HEK293 (cell line): ENCODE measurements at regions not wholly inside any gene's neighbourhood (a gene's known extent, or its start where the extent isn't known, plus 50 kb on each side); places are given as distances from the start of the nearest gene placed in this dataset.

ENCODE experiments used
- CTCF ChIA-PET: fragments of 350-600 bp; formaldehyde crosslinking; extraction: SDS; loops from one replicate; lab custom pipeline; 2021; ENCODE audit warnings: antibody characterized with exemption; lab: Yijun Ruan, JAX
- POLR2A ChIA-PET: fragments of 300-600 bp; formaldehyde crosslinking; extraction: SDS; loops from one replicate; lab custom pipeline; 2020; ENCODE audit warnings: antibody characterized with exemption, inconsistent platforms; lab: Yijun Ruan, JAX
- H3K27ac ChIP-seq: fragments of 200-500 bp; sonication (Bioruptor generic); 2 replicates; pipeline ENCODE4 v1.5.1; 2014; ENCODE audit warnings: low read depth, low read length, control low read depth, inconsistent platforms; ENCODE audit errors: extremely low read depth
- H3K36me3 ChIP-seq, 2 experiments: fragments of 200-500 bp in 1 of 2; sonication (Bioruptor generic) in 1 of 2; 1 replicate in 1 of 2; 2 replicates in 1 of 2; pipeline ENCODE4 v1.5.1; 2014 to 2017; ENCODE audit warnings: inconsistent platforms in 2 of 2, low read length in 2 of 2; ENCODE audit not compliant: control insufficient read depth in 2 of 2, insufficient read depth in 1 of 2
- H3K4me1 ChIP-seq: fragments of 200-500 bp; sonication (Bioruptor generic); 2 replicates; pipeline ENCODE4 v1.5.1; 2014; ENCODE audit warnings: mild to moderate bottlenecking, low read length, inconsistent platforms; ENCODE audit not compliant: control insufficient read depth, insufficient read depth
- H3K4me3 ChIP-seq: 2 replicates; pipeline ENCODE4 v1.5.1; 2011; ENCODE audit warnings: low read depth, mild to moderate bottlenecking, control low read depth, low read length, moderate library complexity
- H3K9me3 ChIP-seq: fragments of 200-500 bp; sonication (Bioruptor generic); 2 replicates; pipeline ENCODE4 v1.5.1; 2014; ENCODE audit warnings: low read depth, low read length, inconsistent platforms; ENCODE audit not compliant: control insufficient read depth, insufficient read depth
- FEZF1 ChIP-seq: fragments of 450-650 bp; formaldehyde crosslinking; IDR thresholded peaks from 2 replicates; pipeline ENCODE4 v1.5.1; 2016; ENCODE audit warnings: missing biosample characterization, missing genetic modification characterization
- KLF1 ChIP-seq: fragments of 450-650 bp; formaldehyde crosslinking; IDR thresholded peaks from 2 replicates; pipeline ENCODE4 v1.5.1; 2016; ENCODE audit warnings: missing biosample characterization, missing genetic modification characterization
- KLF9 ChIP-seq: fragments of 450-650 bp; formaldehyde crosslinking; IDR thresholded peaks from 2 replicates; pipeline ENCODE4 v1.5.1; 2016; ENCODE audit warnings: missing biosample characterization, missing genetic modification characterization, low read depth
- TCF7L2 ChIP-seq: IDR thresholded peaks from 2 replicates; pipeline ENCODE4 v1.6.1; 2011; ENCODE audit warnings: low read depth, mild to moderate bottlenecking, inconsistent platforms, low read length, moderate library complexity, borderline replicate concordance
- ZBTB1 ChIP-seq: fragments of 450-650 bp; formaldehyde crosslinking; IDR thresholded peaks from 2 replicates; pipeline ENCODE4 v1.5.1; 2016; ENCODE audit warnings: missing biosample characterization, missing genetic modification characterization
- ZNF121 ChIP-seq: fragments of 450-650 bp; formaldehyde crosslinking; IDR thresholded peaks from 2 replicates; pipeline ENCODE4 v1.5.1; 2016; ENCODE audit warnings: missing biosample characterization, missing genetic modification characterization
- ZNF155 ChIP-seq: fragments of 450-650 bp; formaldehyde crosslinking; IDR thresholded peaks from 2 replicates; pipeline ENCODE4 v1.5.1; 2016; ENCODE audit warnings: missing biosample characterization, missing genetic modification characterization
- ZNF175 ChIP-seq: fragments of 450-650 bp; formaldehyde crosslinking; IDR thresholded peaks from 2 replicates; pipeline ENCODE4 v1.5.1; 2016; ENCODE audit warnings: missing biosample characterization, missing genetic modification characterization
- ZNF202 ChIP-seq: fragments of 450-650 bp; formaldehyde crosslinking; IDR thresholded peaks from 2 replicates; pipeline ENCODE4 v1.5.1; 2016; ENCODE audit warnings: missing biosample characterization, missing genetic modification characterization, borderline replicate concordance
- ZNF366 ChIP-seq: fragments of 450-650 bp; formaldehyde crosslinking; conservative IDR thresholded peaks from 2 replicates; pipeline ENCODE4 v1.5.1; 2016; ENCODE audit warnings: missing biosample characterization, missing genetic modification characterization
- ZNF391 ChIP-seq: fragments of 450-650 bp; formaldehyde crosslinking; IDR thresholded peaks from 2 replicates; pipeline ENCODE4 v1.5.1; 2016; ENCODE audit warnings: low read depth, missing biosample characterization, missing genetic modification characterization, borderline replicate concordance
- ZNF558 ChIP-seq: fragments of 450-650 bp; formaldehyde crosslinking; IDR thresholded peaks from 2 replicates; pipeline ENCODE4 v1.5.1; 2016; ENCODE audit warnings: missing biosample characterization, missing genetic modification characterization
- ZNF621 ChIP-seq: fragments of 450-650 bp; formaldehyde crosslinking; IDR thresholded peaks from 2 replicates; pipeline ENCODE4 v1.5.1; 2017; ENCODE audit warnings: missing biosample characterization, missing genetic modification characterization
- ZNF747 ChIP-seq: fragments of 450-650 bp; formaldehyde crosslinking; IDR thresholded peaks from 2 replicates; pipeline ENCODE4 v1.5.1; 2016; ENCODE audit warnings: missing biosample characterization, missing genetic modification characterization
- ZNF776 ChIP-seq: fragments of 450-650 bp; formaldehyde crosslinking; IDR thresholded peaks from 2 replicates; pipeline ENCODE4 v1.5.0; 2017; ENCODE audit warnings: missing biosample characterization, missing genetic modification characterization, borderline replicate concordance
- TF ChIP-seq, protein P1 (sequence below): fragments of 450-650 bp; formaldehyde crosslinking; IDR thresholded peaks from 2 replicates; pipeline ENCODE4 v1.5.1; 2016; ENCODE audit warnings: missing biosample characterization, missing genetic modification characterization
- TF ChIP-seq, protein P2 (sequence below): fragments of 450-650 bp; formaldehyde crosslinking; IDR thresholded peaks from 2 replicates; pipeline ENCODE4 v1.5.1; 2016; ENCODE audit warnings: missing biosample characterization, missing genetic modification characterization, borderline replicate concordance
- TF ChIP-seq, protein P3 (sequence below): fragments of 450-650 bp; formaldehyde crosslinking; IDR thresholded peaks from 2 replicates; pipeline ENCODE4 v1.5.1; 2017; ENCODE audit warnings: missing biosample characterization, missing genetic modification characterization
- TF ChIP-seq, protein P4 (sequence below): fragments of 450-650 bp; formaldehyde crosslinking; IDR thresholded peaks from 2 replicates; pipeline ENCODE4 v1.5.1; 2016; ENCODE audit warnings: missing biosample characterization, missing genetic modification characterization
- TF ChIP-seq, protein P5 (sequence below): fragments of 450-650 bp; formaldehyde crosslinking; IDR thresholded peaks from 2 replicates; pipeline ENCODE4 v1.5.1; 2017; ENCODE audit warnings: missing biosample characterization, missing genetic modification characterization

DNA sequence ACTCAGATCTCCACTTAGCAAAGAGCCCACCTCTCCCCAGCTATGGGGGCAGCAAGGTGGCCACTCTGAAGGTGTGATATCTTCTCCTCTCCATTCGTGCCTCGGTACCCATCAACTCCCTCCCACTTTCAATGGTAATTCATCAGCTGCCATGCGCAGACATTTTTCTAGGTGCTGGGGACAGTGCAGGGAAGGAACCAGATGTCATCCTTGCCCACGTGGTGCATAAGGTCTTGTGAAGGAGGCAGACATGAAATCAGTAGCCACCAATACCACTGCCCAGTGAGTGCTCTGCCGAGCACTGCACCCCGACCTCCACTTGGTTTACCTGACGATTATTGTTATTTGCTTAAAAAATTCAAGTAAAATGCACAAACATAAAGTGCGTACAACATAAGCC lies 76.3 kb upstream of the CSF3R start:
- ChIA-PET POLR2A (no interaction called here), CTCF (interaction anchor here (1.0 to 6.9 kb wide), 4 partner anchors 9 to 928 kb away, joined by 5 to 33 read pairs (median 12); no protein-coding TSS in a partner anchor)
- H3K36me3 ChIP-seq, result no peaks in the 10 kb centered on the region
- H3K27ac ChIP-seq, result no peak overlapping the region
- TF ChIP-seq ZNF155, result no peak
- TF ChIP-seq ZNF621 (tag by site-specific recombination), result no peak
- TF ChIP-seq ZNF558, result no peak
- no peak for TF ChIP-seq ZNF391 (tag by site-specific recombination)
- H3K9me3 ChIP-seq, result no peaks in the 10 kb centered on the region
- no peak overlapping the region for H3K4me3 ChIP-seq
- no peaks in the 10 kb centered on the region for H3K4me1 ChIP-seq

DNA sequence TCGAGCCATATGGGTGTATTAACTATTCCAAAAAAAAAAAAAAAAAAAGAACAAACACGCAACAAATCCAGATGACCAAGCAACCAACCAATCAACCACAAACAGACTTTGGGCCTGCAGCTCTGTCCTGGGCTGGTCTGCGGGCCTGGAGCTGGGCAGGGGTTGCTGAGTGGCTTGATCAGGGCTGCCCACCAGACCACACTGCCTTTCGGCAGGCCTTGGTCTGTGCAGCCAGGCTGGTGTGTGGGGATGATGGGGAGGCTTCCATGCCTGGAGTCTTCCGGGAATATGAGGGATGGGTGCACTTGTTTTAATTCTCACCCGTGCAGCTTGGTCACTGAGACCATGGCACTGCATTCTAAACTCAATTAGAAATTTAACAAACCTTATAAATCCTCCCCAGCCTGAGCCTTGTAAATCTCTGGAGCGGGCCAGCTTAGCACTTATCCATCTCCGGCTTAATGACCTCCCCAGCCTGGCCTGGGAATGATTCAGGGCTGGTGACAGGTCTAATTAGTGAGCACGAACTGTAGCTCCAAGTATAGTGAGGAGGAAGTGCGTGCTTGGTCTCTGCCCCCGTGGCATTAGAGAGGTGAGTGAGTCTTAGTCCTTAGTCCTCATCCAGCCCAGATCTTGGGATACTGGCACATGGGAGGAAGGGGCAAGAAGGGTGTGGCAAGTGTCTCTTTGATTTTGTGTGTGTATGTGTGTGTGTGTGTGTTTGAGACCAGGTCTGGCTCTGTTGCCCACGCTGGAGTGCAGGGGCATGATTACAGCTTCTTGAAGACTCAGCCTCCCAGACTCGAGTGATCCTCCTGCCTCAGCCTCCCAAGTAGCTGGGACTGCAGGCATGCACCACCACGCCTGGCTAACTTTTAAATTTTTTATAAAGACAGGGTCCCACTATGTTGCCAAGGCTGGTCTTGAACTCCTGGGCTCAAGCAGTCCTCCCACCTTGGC lies 74.6 kb upstream of the CSF3R start:
- Histone ChIP-seq H3K4me1 (no peaks in the 10 kb centered on the region), H3K27ac (no peak overlapping the region), H3K36me3 (no peaks in the 10 kb centered on the region), H3K4me3 (no peak overlapping the region), H3K9me3 (no peaks in the 10 kb centered on the region)
- ChIA-PET CTCF (interaction anchor here (0.6 to 6.9 kb wide), 5 partner anchors 8 to 246 kb away, joined by 3 to 33 read pairs (median 5); no protein-coding TSS in a partner anchor), POLR2A (interaction anchor here (0.5 kb wide), 1 partner anchor 15 kb away, joined by 3 read pairs; no protein-coding TSS in a partner anchor)
- TF ChIP-seq, protein P1, sequence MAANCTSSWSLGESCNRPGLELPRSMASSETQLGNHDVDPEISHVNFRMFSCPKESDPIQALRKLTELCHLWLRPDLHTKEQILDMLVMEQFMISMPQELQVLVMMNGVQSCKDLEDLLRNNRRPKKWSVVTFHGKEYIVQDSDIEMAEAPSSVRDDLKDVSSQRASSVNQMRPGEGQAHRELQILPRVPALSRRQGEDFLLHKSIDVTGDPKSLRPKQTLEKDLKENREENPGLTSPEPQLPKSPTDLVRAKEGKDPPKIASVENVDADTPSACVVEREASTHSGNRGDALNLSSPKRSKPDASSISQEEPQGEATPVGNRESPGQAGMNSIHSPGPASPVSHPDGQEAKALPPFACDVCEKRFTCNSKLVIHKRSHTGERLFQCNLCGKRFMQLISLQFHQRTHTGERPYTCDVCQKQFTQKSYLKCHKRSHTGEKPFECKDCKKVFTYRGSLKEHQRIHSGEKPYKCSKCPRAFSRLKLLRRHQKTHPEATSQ (tag by site-specific recombination), result no peak
- TF ChIP-seq KLF9 (tag by site-specific recombination) (no peak), ZNF175 (tag by site-specific recombination) (no peak), TCF7L2 (no peak), ZNF747 (tag by site-specific recombination) (no peak), ZNF202 (tag by site-specific recombination) (no peak), KLF1 (tag by site-specific recombination) (no peak), ZNF366 (tag by site-specific recombination) (no peak)
- TF ChIP-seq, protein P2, sequence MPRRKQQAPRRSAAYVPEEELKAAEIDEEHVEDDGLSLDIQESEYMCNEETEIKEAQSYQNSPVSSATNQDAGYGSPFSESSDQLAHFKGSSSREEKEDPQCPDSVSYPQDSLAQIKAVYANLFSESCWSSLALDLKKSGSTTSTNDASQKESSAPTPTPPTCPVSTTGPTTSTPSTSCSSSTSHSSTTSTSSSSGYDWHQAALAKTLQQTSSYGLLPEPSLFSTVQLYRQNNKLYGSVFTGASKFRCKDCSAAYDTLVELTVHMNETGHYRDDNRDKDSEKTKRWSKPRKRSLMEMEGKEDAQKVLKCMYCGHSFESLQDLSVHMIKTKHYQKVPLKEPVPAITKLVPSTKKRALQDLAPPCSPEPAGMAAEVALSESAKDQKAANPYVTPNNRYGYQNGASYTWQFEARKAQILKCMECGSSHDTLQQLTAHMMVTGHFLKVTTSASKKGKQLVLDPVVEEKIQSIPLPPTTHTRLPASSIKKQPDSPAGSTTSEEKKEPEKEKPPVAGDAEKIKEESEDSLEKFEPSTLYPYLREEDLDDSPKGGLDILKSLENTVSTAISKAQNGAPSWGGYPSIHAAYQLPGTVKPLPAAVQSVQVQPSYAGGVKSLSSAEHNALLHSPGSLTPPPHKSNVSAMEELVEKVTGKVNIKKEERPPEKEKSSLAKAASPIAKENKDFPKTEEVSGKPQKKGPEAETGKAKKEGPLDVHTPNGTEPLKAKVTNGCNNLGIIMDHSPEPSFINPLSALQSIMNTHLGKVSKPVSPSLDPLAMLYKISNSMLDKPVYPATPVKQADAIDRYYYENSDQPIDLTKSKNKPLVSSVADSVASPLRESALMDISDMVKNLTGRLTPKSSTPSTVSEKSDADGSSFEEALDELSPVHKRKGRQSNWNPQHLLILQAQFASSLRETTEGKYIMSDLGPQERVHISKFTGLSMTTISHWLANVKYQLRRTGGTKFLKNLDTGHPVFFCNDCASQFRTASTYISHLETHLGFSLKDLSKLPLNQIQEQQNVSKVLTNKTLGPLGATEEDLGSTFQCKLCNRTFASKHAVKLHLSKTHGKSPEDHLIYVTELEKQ (tag by site-specific recombination), result no peak

DNA sequence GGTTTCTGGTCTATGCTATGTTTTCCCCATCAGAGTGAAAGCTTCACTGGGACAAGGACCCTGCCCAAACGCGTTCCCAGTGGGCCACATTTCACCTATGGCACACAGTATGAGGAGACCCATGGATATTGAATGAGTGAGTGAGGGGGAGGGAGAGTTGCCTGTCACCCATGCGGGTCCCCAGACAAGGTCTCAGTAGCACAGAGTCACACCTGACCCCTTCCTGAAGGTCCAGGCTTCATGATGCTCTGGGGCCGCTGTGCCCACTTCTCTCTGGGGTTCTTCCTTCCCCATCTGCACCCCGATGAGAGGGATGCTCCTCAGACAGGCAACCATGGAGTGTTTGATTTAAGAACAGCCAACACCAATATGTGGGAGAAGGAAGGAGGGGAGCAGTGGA lies 72.3 kb upstream of the CSF3R start:
- POLR2A ChIA-PET, result interaction anchor here (0.6 kb wide), 1 partner anchor 66 kb away, joined by 5 read pairs; no protein-coding TSS in a partner anchor
- Histone ChIP-seq H3K4me1 (no peaks in the 10 kb centered on the region), H3K4me3 (no peak overlapping the region), H3K36me3 (no peaks in the 10 kb centered on the region), H3K27ac (no peak overlapping the region), H3K9me3 (no peaks in the 10 kb centered on the region)
- CTCF ChIA-PET, result interaction anchor here (0.6 to 5.1 kb wide), 9 partner anchors 10 to 903 kb away, joined by 3 to 18 read pairs (median 4); no protein-coding TSS in a partner anchor
- TF ChIP-seq FEZF1 (no peak), ZNF776 (tag by site-specific recombination) (no peak), ZBTB1 (tag by site-specific recombination) (no peak), ZNF121 (tag by site-specific recombination) (no peak)
- TF ChIP-seq, protein P3, sequence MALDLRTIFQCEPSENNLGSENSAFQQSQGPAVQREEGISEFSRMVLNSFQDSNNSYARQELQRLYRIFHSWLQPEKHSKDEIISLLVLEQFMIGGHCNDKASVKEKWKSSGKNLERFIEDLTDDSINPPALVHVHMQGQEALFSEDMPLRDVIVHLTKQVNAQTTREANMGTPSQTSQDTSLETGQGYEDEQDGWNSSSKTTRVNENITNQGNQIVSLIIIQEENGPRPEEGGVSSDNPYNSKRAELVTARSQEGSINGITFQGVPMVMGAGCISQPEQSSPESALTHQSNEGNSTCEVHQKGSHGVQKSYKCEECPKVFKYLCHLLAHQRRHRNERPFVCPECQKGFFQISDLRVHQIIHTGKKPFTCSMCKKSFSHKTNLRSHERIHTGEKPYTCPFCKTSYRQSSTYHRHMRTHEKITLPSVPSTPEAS (tag by site-specific recombination), result no peak
- TF ChIP-seq, protein P4, sequence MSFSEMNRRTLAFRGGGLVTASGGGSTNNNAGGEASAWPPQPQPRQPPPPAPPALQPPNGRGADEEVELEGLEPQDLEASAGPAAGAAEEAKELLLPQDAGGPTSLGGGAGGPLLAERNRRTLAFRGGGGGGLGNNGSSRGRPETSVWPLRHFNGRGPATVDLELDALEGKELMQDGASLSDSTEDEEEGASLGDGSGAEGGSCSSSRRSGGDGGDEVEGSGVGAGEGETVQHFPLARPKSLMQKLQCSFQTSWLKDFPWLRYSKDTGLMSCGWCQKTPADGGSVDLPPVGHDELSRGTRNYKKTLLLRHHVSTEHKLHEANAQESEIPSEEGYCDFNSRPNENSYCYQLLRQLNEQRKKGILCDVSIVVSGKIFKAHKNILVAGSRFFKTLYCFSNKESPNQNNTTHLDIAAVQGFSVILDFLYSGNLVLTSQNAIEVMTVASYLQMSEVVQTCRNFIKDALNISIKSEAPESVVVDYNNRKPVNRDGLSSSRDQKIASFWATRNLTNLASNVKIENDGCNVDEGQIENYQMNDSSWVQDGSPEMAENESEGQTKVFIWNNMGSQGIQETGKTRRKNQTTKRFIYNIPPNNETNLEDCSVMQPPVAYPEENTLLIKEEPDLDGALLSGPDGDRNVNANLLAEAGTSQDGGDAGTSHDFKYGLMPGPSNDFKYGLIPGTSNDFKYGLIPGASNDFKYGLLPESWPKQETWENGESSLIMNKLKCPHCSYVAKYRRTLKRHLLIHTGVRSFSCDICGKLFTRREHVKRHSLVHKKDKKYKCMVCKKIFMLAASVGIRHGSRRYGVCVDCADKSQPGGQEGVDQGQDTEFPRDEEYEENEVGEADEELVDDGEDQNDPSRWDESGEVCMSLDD (tag by site-specific recombination), result no peak
- TF ChIP-seq, protein P5, sequence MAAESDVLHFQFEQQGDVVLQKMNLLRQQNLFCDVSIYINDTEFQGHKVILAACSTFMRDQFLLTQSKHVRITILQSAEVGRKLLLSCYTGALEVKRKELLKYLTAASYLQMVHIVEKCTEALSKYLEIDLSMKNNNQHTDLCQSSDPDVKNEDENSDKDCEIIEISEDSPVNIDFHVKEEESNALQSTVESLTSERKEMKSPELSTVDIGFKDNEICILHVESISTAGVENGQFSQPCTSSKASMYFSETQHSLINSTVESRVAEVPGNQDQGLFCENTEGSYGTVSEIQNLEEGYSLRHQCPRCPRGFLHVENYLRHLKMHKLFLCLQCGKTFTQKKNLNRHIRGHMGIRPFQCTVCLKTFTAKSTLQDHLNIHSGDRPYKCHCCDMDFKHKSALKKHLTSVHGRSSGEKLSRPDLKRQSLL (tag by site-specific recombination), result no peak
